ENCODE measurements at regions not wholly inside any gene's neighbourhood (a gene's known extent, or its start where the extent isn't known, plus 50 kb on each side); places are given as distances from the start of the nearest gene placed in this dataset.

- no peak for TF ChIP-seq ZNF331 (CRISPR knock-in tag; IDR thresholded peaks at IDR 0.05; ENCODE audit: low read depth)
- TF ChIP-seq EZH2phosphoT487 (IDR thresholded peaks at IDR 0.05; ENCODE audit: unreplicated experiment), result no peak
- TF ChIP-seq JUNB (IDR thresholded peaks at IDR 0.05; ENCODE audit: unreplicated experiment), result no peak
- TF ChIP-seq CTCF (conservative IDR thresholded peaks at IDR 0.05; ENCODE audit: low read depth in 2 of 2), result no peak
- TF ChIP-seq ZNF114 (CRISPR knock-in tag; IDR thresholded peaks at IDR 0.05), result no peak
- TF ChIP-seq ETS1 (IDR thresholded peaks at IDR 0.05), result no peak
- TF ChIP-seq NANOG (IDR thresholded peaks at IDR 0.05; ENCODE audit: borderline replicate concordance), result no peak
- TF ChIP-seq EZH2 (IDR thresholded peaks at IDR 0.05; ENCODE audit: low read depth, unreplicated experiment), result no peak
Observed at GRCh38 chr12:75744607-75745256, 233.3 kb upstream of the KRR1 start (continued).

GRCh38 chr12:75742961-75743360 is 231.6 kb upstream of the KRR1 start:
- no peak overlapping the region for H3K27ac Mint-ChIP-seq
- Histone ChIP-seq H3K27ac (ENCODE audit: low read depth) (no peak overlapping the region), H3K27me3 (ENCODE audit: insufficient read depth) (no peaks in the 10 kb centered on the region), H3K36me3 (ENCODE audit: insufficient read depth) (no peaks in the 10 kb centered on the region), H3K4me1 (ENCODE audit: insufficient read depth) (peaks cover 7% of the 10 kb centered on the region; the same call in 1 of the 2 replicates), H3K4me3 (no peak overlapping the region), H3K79me2 (replicated peaks; ENCODE audit: insufficient read depth) (no peaks in the 10 kb centered on the region), H3K4me2 (no peak overlapping the region), H3K9me2 (ENCODE audit: insufficient read depth) (no peaks in the 10 kb centered on the region; the same call in 1 of the 2 replicates), H4K20me1 (replicated peaks; ENCODE audit: insufficient read depth) (no peaks in the 10 kb centered on the region), H2AFZ (peak overlapping the region; percentile 44; the same call in 1 of the 2 replicates), H3F3A (replicated peaks; ENCODE audit: low read depth) (no peaks in the 10 kb centered on the region)
- H3K4me3 Mint-ChIP-seq, result no peak overlapping the region
- peaks cover 15% of the 10 kb centered on the region for H3K4me1 Mint-ChIP-seq
- no peaks in the 10 kb centered on the region for H3K9me3 Mint-ChIP-seq
- ATAC-seq (no peak), DNase-seq (ENCODE audit: low spot score) (no peak)
- peaks cover 6% of the 10 kb centered on the region for H3K27me3 Mint-ChIP-seq (ENCODE audit: insufficient read depth, low read depth, poor library complexity)
- H3K36me3 Mint-ChIP-seq (ENCODE audit: low read depth), result no peaks in the 10 kb centered on the region; the same call in 2 of the 3 replicates
- TF ChIP-seq CREB1 (CRISPR knock-in tag; IDR thresholded peaks at IDR 0.05; ENCODE audit: low read depth) (no peak), CTCF (conservative IDR thresholded peaks at IDR 0.05; ENCODE audit: low read depth in 2 of 2) (no peak), NANOG (IDR thresholded peaks at IDR 0.05; ENCODE audit: borderline replicate concordance) (no peak), JUNB (IDR thresholded peaks at IDR 0.05; ENCODE audit: unreplicated experiment) (no peak), ZNF462 (CRISPR knock-in tag; IDR thresholded peaks at IDR 0.05) (no peak), ETS1 (IDR thresholded peaks at IDR 0.05) (no peak), STAT1 (IDR thresholded peaks at IDR 0.05; ENCODE audit: unreplicated experiment) (no peak), ZNF331 (CRISPR knock-in tag; IDR thresholded peaks at IDR 0.05; ENCODE audit: low read depth) (no peak)

Data from GM23338 (cell line).